DMS 273 (cell line): ENCODE measurements at regions not wholly inside any gene's neighbourhood (a gene's known extent, or its start where the extent isn't known, plus 50 kb on each side); places are given as distances from the start of the nearest gene placed in this dataset.
A peak's percentile ranks its signal among the peaks of the same experiment; 100 is the strongest.
"Not testable (repeated sequence)": the region's sequence is repeated elsewhere in the genome, so short reads cannot be mapped to it uniquely, and the experiment has no call there.

Experiments
- DNase-seq: peaks from one replicate; lab custom pipeline; 2025; ENCODE audit not compliant: unreplicated experiment; lab: John Stamatoyannopoulos, UW

DNA sequence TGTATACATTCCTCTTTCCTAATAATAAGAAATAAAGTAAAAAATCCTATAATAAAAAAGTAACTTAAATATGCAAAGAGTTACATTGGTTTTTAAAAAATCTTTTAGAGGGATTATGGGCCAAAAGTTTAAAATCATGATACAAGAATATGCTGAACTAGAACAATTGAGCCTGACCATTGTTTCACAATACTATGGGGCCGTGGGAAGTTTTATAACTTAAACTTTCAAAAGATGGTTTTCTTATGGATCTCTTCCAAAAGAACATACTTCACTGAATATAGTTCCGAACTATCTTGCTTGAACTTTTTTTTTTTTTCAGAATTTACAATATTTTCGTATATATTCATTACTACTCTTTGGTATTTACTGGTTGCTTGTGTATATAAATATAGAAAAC is 97.6 kb downstream of the NFKBIZ start:
- DNase-seq, result no peak

DNA sequence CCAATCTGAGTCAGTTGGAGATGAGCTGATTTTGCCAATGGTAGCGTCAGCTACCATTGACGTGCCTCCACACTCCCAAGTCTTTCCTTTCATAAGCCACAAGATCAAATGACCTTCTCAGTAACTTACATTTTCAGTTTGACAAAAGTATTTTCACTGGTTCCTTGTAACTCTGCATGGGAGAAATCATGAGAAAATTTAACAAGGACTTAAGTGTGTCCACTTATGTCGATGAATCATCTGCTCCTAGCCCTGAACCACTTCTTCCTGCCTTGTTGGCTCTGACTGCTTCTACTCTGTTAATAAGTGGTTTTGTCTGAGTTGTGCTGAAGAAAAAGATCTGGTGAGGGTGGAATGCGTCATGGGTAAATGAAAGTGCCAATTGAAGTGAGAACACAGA is 101.2 kb downstream of the NFKBIZ start:
- DNase-seq, result no peak

DNA sequence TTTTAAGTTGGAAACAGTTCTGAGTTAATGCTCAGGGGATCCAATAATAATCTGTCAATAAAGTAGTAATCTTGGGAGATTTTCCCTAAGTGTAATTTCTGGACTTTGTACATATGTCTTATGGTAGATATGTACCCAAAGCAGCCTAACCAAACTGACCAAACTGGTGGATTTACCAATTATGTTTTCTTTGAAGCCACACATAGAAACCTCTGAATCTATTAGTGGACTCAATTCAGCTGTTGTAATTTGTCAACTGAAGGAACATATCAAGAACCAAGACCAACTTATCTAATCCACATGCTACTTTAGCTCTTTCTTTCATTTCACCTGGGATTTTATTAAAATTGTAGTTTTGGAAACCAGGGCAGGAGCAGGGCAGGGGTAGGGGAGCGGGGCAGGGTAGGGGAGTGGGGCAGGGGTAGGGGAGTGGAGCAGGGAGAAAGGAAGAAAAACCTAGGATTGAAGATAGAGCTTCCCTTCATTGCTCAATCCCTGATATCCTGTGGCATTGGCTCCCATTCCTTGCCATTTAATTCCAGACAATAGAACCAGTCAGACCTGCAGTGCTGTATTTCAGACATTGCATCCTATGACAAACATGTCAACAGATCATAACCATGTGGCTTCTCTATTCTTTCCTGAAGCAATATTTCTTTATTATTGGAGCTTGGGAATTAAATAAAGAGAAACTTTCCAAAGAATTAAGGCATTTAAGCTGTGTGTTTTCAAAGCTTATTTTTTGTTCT is 101.8 kb downstream of the NFKBIZ start:
- DNase-seq, result no peak

DNA sequence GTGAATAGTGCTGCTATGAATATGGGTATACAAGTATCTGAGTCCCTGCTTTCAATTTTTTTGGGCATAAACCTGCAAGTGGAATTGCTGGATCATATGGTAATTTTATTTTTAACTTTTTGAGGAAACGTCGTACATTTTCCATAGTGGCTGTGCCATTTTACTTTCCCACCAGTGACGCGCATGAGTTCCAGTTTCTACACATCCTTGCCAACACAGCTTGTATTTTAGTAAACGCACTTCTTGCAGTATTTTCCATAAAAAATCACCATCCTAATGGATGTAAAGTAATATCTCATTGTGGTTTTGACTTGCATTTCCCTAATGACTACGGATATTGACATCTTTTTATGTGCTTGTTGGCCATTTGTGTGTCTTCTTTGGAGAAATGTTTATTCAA is 105.0 kb downstream of the NFKBIZ start:
- DNase-seq, result no peak

DNA sequence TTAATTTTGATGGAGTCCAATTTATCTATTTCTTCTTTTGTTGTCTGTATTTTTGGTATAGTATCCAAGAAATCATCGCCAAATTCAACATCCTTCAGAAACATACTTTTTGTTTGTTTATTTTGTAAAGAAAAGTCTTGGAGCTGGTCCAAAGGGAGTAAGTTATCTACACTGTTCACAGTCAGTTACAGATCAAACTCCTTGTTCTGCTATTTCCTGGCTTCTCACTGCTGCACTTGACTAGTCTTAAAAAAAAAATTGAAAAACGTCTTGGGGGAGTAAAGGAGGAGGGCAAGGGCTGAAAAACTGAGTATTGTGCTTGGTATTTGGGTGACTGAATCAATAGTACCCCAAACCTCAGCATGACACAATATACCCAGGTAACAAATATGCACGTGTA is 105.6 kb downstream of the NFKBIZ start:
- DNase-seq, result no peak

DNA sequence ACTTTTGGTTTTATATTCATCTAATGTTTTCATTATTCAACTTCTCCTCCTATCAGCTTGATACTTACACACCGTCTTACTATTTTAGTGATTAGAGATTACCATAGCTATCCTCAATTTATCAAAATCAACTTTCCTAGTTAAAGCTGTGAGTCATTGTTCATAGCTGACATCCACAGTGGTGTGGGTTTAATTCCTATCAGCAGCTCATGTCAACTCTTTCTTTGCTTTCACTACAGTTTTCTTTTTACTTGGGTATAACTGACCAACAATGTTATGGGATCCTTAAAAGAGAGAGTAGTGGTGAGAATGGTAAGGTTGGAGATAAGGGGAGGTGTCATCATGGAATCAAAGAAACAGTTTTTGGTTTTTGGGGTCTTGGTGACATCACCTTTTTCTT is 112.7 kb downstream of the NFKBIZ start:
- no peak for DNase-seq

DNA sequence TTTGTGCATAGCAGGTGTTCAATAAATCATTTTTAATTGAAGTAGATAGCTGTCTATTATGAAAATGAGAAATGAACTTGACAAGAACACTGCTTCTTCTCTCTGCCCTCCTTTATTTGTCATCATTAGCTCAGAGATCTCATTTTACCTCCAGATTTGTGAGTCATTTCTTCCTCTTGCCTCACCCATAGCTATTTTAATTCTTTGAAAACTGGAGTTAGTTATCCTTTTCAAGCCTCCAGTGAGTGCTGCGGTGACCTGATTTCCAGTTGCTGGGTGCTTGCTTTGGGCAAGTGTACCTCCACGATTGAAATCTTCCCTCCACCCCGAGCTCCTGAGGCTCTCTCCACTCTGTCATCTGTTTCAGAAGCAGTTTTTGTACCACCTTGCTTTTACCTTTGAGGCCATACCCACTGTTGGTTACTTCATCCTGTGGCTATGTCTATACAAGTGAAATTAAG is 114.6 kb downstream of the NFKBIZ start:
- DNase-seq, result no peak

DNA sequence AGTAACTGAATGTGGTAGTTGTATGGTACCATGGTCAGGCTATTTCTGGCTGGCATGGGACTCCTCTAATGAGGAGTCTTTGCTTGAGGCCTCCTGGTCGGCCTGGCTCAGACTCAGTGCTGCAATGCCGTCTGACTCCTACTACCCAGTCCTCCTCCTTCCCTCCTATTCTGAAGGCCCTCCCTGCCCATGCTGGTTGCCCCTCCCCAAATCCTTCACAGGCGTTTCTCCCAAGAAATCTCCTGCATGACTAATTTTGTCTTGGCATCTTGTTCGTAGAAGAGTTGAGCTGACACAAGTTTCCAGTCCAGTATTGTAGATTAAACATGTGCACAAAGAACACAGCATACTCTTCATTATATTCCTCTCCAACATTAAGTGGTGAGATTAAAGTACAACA is 115.5 kb downstream of the NFKBIZ start:
- DNase-seq, result no peak

DNA sequence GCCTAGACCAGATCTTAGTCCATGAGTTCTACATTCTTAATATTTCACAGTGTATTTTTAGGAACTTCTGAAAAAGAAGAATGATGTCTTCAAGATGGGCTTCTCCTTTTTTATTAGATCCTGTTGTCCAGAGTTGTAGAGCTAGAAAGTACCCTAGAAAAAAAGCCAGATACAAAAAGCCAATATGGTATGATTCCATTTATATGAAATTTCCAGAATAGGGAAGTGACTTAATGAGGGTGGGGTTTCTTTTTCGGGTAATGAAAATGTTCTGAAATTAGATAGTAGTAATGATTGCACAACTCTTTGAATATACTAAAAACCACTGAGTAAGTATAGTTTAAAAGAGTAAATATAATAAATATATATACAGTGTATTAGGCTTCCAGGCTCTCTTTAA is 116.9 kb downstream of the NFKBIZ start:
- no peak for DNase-seq

DNA sequence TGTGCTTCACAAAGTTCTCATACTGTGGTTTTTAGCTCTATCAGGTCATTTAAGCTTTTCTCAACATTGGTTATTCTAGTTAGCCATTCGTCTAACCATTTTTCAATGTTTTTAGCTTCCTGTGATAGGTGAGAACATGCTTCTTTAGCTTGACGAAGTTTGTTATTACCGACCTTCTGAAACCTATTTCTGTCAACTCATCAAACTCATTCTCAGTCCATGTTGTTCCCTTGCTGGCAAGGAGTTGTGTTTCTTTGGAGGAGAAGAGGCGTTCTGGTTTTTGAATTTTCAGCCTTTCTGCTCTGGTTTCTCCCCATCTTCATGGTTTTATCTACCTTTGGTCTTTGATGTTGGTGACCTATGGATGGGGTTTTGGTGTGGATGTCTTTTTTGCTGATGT is 120.9 kb downstream of the NFKBIZ start:
- no peak for DNase-seq

DNA sequence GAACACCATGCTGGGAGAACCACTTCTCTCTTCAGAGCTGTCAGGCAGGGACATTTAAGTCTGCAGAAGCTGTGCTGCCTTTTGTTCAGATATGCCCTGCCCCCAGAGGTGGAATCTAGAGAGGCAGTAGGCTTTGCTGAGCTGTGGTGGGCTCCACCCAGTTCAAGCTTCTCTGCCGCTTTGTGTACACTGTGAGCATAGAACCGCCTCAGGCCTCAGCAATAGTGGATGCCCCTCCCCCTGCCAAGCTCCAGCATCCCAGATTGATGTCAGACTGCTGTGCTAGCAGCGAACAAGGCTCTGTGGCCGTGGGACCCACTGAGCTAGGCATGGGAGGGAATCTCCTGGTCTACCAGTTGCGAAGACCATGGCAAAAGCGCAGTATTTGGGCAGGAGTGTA is 121.6 kb downstream of the NFKBIZ start:
- no peak for DNase-seq

DNA sequence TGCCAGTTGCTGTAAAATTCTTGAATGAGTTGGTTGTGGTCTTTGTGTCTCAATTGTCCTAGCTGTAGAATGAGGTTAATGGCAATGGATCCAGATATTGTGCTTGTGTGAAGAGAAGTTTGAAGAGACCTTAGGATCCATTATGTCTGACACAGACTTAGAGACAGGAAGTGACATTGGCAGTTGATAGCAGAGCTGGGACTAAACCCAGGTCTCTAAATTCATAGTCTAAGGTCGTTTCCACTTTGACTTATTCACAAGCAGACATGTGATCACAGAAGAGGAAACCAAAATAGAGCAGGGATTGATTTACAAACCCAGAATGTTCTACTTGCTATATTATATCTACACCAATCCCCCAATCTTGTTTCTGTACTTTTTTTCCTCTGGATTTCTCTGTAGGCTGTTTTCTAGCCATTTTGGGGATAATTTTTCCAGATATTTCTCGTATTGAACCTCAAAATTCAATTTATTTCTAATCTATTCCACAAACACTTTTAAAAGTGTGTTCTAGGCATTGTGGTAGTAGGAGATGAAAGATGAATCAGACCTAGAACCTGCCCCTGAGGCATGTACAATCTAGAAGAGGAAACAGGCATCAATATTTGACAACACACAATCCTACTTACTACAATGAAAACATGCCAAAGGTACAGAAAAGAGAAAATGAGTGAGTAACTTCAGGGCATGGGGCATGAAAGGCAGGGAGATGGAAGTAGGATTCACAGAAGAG is 123.3 kb downstream of the NFKBIZ start:
- DNase-seq, result no peak

DNA sequence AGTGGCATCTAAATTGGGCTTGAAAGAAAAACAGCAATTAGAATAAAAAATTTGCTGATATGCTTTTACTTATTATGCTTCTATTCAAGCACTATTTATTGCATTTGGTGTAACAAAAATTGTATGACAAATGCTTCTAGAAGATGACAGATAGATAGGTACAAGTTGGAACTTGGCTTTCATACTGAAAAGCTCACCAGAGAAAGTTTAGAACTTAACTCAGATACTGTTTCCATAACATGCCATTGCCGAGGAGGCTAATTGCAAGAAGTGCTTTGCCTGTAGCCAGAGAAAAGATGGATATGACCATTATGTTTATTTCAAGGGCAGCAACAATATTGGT is 123.8 kb downstream of the NFKBIZ start:
- DNase-seq, result no peak

DNA sequence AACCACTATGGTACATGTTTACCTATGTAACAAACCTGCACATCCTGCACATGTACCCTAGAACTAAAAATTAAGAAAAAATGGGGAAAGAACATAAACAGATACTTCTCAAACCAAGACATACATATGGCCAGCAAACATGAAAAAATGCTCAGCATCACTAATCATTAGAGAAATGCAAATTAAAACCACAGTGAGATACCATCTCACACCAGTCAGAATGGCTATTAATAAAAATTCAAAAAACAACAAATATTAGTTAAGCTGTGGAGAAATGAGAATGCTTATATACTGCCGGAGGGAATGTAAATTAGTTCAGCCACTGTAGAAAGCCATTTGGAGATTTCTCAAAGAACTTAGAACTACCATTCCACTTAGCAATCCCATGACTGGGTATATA is 126.1 kb downstream of the NFKBIZ start:
- not testable (repeated sequence) for DNase-seq

DNA sequence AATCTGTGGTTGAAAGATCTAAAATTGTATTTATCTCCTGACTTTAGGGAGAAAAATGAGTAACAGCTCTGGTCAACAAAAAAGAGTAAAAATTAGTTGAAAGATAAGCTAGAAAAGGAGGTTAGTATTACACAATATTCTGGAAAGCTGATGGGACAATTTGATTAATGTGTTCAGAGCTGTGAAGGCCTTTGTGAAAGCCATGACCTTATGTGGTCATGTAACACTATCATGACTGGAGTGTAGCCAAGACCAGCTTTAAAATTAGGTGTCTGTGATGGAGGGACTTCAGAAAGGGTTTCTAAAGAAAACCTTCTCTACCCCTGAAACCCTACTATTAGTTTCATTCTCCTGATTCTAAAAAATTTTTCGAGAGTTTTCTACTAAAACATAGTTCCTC is 127.2 kb downstream of the NFKBIZ start:
- DNase-seq, result peak; percentile 51

DNA sequence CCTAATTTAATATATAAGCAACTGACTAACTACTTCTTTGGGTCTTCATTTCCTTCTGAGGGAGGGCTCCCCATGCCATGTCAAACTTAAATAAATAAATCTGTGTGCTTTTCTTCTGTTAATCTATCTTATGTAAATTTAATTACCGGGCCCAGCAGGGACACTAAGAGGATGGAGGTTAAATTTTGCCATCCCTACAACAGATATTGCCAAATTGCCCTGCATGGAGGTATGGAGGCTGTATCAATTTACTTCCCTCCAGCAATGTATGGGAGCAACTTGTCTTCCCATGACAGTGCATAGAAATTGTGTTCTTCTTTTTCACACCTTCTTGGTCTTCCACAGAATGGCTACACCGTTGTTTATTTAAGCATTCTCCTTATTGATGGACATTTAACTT is 129.0 kb downstream of the NFKBIZ start:
- DNase-seq, result no peak

DNA sequence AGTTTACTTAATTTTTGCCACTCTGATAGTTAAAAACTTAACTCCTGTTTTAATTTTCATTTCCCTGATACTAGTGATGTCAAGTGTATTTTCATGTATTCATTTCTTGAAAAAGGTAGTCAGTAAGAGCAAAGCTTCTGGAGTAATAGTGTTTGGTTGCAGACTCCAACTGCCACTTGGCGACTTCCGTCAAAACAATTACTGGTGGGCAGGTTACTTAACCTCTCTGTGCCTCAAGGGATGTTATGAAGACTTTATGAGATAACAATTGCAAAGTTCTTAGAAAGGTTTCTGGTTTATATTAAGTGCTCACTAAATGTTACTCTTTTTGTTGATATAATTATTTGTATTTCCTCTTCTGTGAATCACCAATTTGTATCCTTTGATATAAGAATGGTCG is 129.7 kb downstream of the NFKBIZ start:
- no peak for DNase-seq

DNA sequence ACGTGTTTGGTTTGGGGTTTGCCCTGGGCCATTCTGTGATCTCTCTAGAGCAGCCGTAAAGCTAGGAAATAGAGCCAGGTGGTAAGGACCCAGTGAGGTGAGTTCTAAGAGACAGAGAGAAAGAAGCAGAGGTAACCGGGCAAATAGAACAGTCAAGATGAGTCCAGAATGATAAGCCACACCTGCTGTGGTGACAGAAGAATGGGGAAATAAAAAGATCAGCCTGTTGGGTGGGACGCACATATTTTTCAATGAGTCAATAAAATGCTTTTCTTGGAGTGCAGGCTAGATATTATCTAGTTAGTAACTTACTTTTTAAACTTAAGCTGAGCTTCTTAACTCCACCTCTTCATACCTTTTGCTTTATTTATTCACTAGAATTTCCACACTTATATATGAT is 135.0 kb downstream of the NFKBIZ start:
- no peak for DNase-seq

DNA sequence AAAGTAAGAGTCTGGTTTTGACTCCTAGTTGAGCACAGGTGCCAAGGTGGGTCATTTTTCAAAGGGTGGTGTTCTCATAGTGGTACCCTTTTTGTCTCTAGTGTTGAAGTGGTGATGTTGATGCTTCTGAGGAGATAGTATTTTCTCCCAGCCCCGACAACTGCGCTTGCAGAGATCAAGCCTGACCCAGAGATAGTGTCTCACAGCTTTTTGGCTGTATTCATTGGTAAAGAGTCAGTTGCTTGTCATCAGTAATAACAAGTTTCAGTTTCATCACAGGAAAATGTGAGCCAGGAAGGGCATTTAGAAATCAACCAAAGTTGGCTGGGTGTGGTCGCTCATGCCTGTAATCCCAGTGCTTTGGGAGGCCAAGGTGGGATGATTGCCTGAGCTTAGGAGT is 139.3 kb downstream of the NFKBIZ start:
- no peak for DNase-seq

DNA sequence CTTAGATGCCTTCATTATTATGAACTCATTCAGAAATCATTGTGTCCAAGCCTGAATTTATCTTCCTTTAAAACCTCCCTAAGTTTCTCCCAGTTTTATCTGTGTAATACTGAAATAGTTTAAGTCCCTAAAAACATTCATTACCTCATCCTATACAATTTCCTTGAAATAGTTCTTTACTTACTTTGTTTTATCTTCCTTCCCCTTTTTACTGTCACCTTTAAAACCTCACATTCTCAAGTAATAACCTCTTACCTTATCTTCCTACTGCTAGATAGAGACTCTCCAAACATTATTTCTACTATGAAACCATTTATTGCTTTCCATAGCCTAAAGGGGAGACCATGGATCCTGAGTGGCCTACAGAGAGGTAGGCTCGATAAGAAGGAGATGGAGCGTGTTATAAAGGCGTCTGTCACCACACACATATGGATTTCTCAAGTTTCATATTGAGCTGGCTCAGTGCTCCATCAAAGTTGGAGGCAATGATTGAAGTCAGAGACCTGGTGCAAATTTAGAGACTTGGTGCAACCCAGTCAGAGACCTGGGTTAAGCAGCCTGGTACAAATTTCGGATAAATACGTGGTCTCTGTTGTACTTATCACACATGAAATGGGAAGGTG is 140.4 kb downstream of the NFKBIZ start:
- DNase-seq, result no peak

DNA sequence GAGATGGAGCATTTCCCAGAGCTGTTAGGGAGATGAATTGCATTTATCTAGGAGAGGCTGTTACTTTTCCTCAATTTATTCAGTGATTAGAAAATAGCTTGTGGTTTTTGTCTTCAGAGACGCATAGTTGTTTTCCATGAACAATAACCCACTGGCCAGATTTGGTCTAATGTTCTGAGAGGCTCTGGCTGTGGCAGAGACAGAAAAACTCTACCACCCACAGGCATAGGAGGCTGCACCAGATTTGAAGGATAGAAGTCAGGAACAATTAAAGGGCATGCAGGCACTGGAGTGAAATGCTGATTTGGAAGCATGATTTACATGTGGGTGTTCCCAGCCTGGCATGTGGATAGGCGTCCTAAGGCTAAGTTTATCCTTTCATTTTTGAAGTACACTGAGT is 143.5 kb downstream of the NFKBIZ start:
- no peak for DNase-seq

DNA sequence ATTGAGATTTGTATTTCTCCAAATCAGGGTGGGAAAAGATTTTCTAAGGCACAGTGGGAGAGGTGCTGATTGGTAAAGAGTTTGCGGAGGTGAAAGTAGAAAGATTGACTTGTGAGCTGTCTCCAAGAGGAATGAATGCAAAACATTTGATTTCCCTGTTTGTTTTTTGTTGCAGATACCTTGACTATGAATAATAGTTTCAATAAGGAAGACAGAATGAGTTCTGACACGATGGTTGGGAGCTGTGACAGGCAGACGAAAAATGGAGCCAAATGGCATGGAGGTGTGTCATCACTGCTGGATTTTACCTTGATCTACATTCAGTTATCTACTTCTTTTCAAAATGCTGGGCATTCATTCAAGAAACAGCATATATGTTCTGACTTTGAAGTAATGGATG is 145.1 kb downstream of the NFKBIZ start:
- no peak for DNase-seq
